ENCODE measurements at regions not wholly inside any gene's neighbourhood (a gene's known extent, or its start where the extent isn't known, plus 50 kb on each side); places are given as distances from the start of the nearest gene placed in this dataset.

- H3K27ac Mint-ChIP-seq = no peak overlapping the region
- no peak overlapping the region for H3K4me3 Mint-ChIP-seq
- H3K36me3 Mint-ChIP-seq (ENCODE audit: low read depth) = no peaks in the 10 kb centered on the region
- H3K27me3 Mint-ChIP-seq = peaks cover 11% of the 10 kb centered on the region
- intact Hi-C loops (cut with micrococcal nuclease) = no loop called here
- H3K4me1 Mint-ChIP-seq = no peaks in the 10 kb centered on the region
- ChIA-PET CTCF (no interaction called here), POLR2A (no interaction called here)
- no peak for ATAC-seq (ENCODE audit: low read depth)
- no peak for TF ChIP-seq CTCF (IDR thresholded peaks at IDR 0.05)
- no peaks in the 10 kb centered on the region for H3K9me3 Mint-ChIP-seq
- no peak for DNase-seq
Observed at GRCh38 chr10:62946278-62946677, 130.1 kb upstream of the EGR2 start.

GRCh38 chr10:62939698-62940097, 123.5 kb upstream of the EGR2 start:
- H3K9me3 Mint-ChIP-seq = no peaks in the 10 kb centered on the region
- H3K27me3 Mint-ChIP-seq = peaks cover 2% of the 10 kb centered on the region
- no peak for TF ChIP-seq CTCF (IDR thresholded peaks at IDR 0.05)
- CTCF ChIA-PET = no interaction called here
- intact Hi-C loops (cut with micrococcal nuclease) = no loop called here
- no peak for DNase-seq
- H3K27ac Mint-ChIP-seq = no peak overlapping the region
- no peaks in the 10 kb centered on the region for H3K36me3 Mint-ChIP-seq (ENCODE audit: low read depth)
- H3K4me3 Mint-ChIP-seq = no peak overlapping the region
- ATAC-seq (ENCODE audit: low read depth) = no peak
- POLR2A ChIA-PET = no interaction called here
- H3K4me1 Mint-ChIP-seq = no peaks in the 10 kb centered on the region

GRCh38 chr10:62938672-62939071, 122.5 kb upstream of the EGR2 start:
- no peak overlapping the region for H3K27ac Mint-ChIP-seq
- H3K4me3 Mint-ChIP-seq = no peak overlapping the region
- CTCF ChIA-PET = no interaction called here
- intact Hi-C loops (cut with micrococcal nuclease) = no loop called here
- H3K9me3 Mint-ChIP-seq = no peaks in the 10 kb centered on the region
- no peaks in the 10 kb centered on the region for H3K36me3 Mint-ChIP-seq (ENCODE audit: low read depth)
- POLR2A ChIA-PET = no interaction called here
- TF ChIP-seq CTCF (IDR thresholded peaks at IDR 0.05) = no peak
- DNase-seq = no peak
- peaks cover 3% of the 10 kb centered on the region for H3K27me3 Mint-ChIP-seq
- no peak for ATAC-seq (ENCODE audit: low read depth)
- H3K4me1 Mint-ChIP-seq = no peaks in the 10 kb centered on the region

GRCh38 chr10:62937674-62938073, 121.5 kb upstream of the EGR2 start:
- CTCF ChIA-PET = no interaction called here
- no peak overlapping the region for H3K4me3 Mint-ChIP-seq
- H3K9me3 Mint-ChIP-seq = no peaks in the 10 kb centered on the region

GRCh38 chr10:62935022-62935421, 118.9 kb upstream of the EGR2 start:
- intact Hi-C loops (cut with micrococcal nuclease) = no loop called here
- no peak overlapping the region for H3K4me3 Mint-ChIP-seq
- H3K36me3 Mint-ChIP-seq (ENCODE audit: low read depth) = no peaks in the 10 kb centered on the region
- H3K4me1 Mint-ChIP-seq = no peaks in the 10 kb centered on the region
- ChIA-PET CTCF (no interaction called here), POLR2A (no interaction called here)
- DNase-seq = no peak
- ATAC-seq (ENCODE audit: low read depth) = no peak
- no peak overlapping the region for H3K27ac Mint-ChIP-seq
- peaks cover 3% of the 10 kb centered on the region for H3K27me3 Mint-ChIP-seq
- H3K9me3 Mint-ChIP-seq = no peaks in the 10 kb centered on the region
- TF ChIP-seq CTCF (IDR thresholded peaks at IDR 0.05) = no peak

More at GRCh38 chr10:62937674-62938073, 121.5 kb upstream of the EGR2 start:
- no peak overlapping the region for H3K27ac Mint-ChIP-seq
- DNase-seq (no peak), ATAC-seq (ENCODE audit: low read depth) (no peak)
- intact Hi-C loops (cut with micrococcal nuclease) = no loop called here
- H3K4me1 Mint-ChIP-seq = no peaks in the 10 kb centered on the region
- no peaks in the 10 kb centered on the region for H3K36me3 Mint-ChIP-seq (ENCODE audit: low read depth)
- peaks cover 3% of the 10 kb centered on the region for H3K27me3 Mint-ChIP-seq
- no peak for TF ChIP-seq CTCF (IDR thresholded peaks at IDR 0.05)
- POLR2A ChIA-PET = interaction anchor here (0.6 kb wide), 1 partner anchor 85 kb away, joined by 7 read pairs; no protein-coding TSS in a partner anchor
